ENCODE measurements at regions not wholly inside any gene's neighbourhood (a gene's known extent, or its start where the extent isn't known, plus 50 kb on each side); places are given as distances from the start of the nearest gene placed in this dataset.

DNA sequence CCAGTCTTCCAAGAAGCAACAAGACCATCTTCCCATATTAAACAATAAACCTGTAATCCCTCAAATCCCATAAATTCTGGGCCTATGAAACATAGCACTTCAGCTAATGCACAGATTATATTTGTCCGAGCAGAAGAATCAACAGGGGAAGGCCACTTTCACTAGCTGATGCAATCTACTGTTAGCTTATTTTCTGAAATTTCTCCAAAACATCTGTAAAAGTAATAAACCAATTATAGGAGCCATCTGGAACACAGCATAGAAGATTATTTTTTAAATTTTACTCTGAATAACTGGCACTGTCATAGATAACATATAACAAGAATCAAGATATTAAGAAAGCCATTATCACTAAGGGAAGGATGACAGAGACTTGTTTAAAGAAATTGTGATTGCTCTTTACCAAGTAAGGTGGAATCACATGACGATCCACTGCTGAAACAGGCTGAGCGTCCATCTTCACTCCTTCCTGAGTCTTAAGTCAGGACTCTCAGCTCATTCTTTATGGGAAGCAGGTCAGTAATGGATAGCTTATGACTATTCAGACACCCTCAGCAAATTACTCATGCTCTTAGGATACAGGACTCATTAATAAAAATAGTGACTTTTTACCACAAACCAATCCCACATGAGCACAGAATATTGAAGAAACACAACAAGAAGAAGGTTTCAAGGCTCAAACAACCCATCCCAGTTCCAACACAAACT is 719.5 kb downstream of the XPNPEP1 start:
- H3K9me3 ChIP-seq (ENCODE audit: control insufficient read depth in 2 of 2, insufficient read depth in 1 of 2, low read depth in 1 of 2, low read length in 1 of 2), result no peaks in the 10 kb centered on the region
- H3K4me3 ChIP-seq (ENCODE audit: low read depth in 1 of 2, low read length in 2 of 2), result no peak overlapping the region
- no peaks in the 10 kb centered on the region for H3K4me1 ChIP-seq (ENCODE audit: control insufficient read depth in 2 of 2, insufficient read depth in 2 of 2, low read length in 1 of 2)
- WGBS, 2 donors, result 74 to 81% methylated on average over 3 of the region's 3 CpGs
- no peaks in the 10 kb centered on the region for H3K27me3 ChIP-seq (ENCODE audit: control insufficient read depth in 1 of 2, insufficient read depth in 2 of 2, low read length in 2 of 2)
- H3K27ac ChIP-seq (ENCODE audit: low read depth in 2 of 2, low read length in 1 of 2), result no peak overlapping the region
- no peaks in the 10 kb centered on the region for H3K36me3 ChIP-seq (ENCODE audit: control insufficient read depth in 2 of 2, insufficient read depth in 2 of 2, low read length in 1 of 2)

DNA sequence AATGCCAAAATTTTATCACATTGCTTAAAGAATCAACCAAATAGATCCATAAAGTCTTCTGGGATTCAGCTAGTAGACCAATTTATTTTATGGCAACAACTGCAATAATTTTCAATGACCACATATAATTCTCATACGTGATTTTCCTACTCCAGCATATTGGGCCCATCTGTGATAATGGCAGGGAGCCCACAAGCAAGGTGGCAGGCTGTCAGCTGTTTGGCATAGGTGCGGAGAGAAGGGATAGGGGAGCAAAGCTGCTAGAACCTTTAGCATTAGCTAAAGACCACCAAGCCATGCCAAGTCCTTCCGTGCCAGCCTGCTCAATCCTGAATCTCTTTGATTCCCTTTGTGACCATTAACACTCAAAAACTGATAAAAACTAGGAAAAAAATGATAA is 721.2 kb downstream of the XPNPEP1 start:
- H3K9me3 ChIP-seq (ENCODE audit: control insufficient read depth in 2 of 2, insufficient read depth in 1 of 2, low read depth in 1 of 2, low read length in 1 of 2), result no peaks in the 10 kb centered on the region
- H3K27me3 ChIP-seq (ENCODE audit: control insufficient read depth in 1 of 2, insufficient read depth in 2 of 2, low read length in 2 of 2), result no peaks in the 10 kb centered on the region
- no peaks in the 10 kb centered on the region for H3K4me1 ChIP-seq (ENCODE audit: control insufficient read depth in 2 of 2, insufficient read depth in 2 of 2, low read length in 1 of 2)
- no peaks in the 10 kb centered on the region for H3K36me3 ChIP-seq (ENCODE audit: control insufficient read depth in 2 of 2, insufficient read depth in 2 of 2, low read length in 1 of 2)
- H3K27ac ChIP-seq (ENCODE audit: low read depth in 2 of 2, low read length in 1 of 2), result no peak overlapping the region
- H3K4me3 ChIP-seq (ENCODE audit: low read depth in 1 of 2, low read length in 2 of 2), result no peak overlapping the region
- WGBS, 2 donors, result 76 to 84% methylated on average over 3 of the region's 3 CpGs

DNA sequence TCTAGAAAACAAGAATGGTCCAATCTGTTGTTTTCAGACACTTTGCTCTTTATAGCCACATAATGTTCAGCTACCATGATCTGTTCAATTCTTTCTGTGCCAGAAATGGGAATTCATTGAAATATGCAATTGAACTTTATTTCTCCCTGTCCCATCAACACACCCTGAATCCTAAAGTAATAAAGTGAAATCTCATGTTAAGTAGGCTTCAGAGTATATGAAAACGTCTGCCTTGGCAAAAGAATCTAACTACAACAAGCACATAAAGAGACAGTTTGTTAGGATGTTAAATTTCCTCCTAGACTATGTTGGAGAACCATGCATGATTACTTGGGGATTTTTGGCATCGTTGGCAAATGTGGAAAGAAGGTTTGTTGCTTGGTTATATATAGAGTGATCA is 722.7 kb downstream of the XPNPEP1 start:
- no peaks in the 10 kb centered on the region for H3K4me1 ChIP-seq (ENCODE audit: control insufficient read depth in 2 of 2, insufficient read depth in 2 of 2, low read length in 1 of 2)
- H3K36me3 ChIP-seq (ENCODE audit: control insufficient read depth in 2 of 2, insufficient read depth in 2 of 2, low read length in 1 of 2), result no peaks in the 10 kb centered on the region
- no peaks in the 10 kb centered on the region for H3K27me3 ChIP-seq (ENCODE audit: control insufficient read depth in 1 of 2, insufficient read depth in 2 of 2, low read length in 2 of 2)
- 45% methylated on average over 2 of the region's 2 CpGs for WGBS, 2 donors
- H3K4me3 ChIP-seq (ENCODE audit: low read depth in 1 of 2, low read length in 2 of 2), result no peak overlapping the region
- H3K9me3 ChIP-seq (ENCODE audit: control insufficient read depth in 2 of 2, insufficient read depth in 1 of 2, low read depth in 1 of 2, low read length in 1 of 2), result no peaks in the 10 kb centered on the region
- no peak overlapping the region for H3K27ac ChIP-seq (ENCODE audit: low read depth in 2 of 2, low read length in 1 of 2)

DNA sequence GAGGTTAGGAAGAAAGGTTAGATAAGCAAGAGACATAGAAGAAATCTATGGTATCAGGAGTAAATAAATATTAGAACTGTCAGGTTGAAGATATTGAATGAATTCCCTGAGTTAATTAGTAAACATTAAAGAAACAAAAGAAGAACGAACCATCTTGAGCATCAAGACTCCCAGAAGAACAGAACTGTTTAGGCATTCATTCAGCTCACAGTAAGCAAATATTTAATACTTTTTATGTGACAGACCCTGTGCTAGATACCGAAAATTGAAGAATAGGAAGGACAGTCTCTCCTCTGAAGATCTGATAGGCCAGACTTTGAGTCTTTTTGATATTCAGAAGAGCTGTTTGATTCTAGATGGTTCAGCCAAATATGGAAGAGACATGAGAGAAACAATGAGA is 731.5 kb downstream of the XPNPEP1 start:
- WGBS, 2 donors, result 50 to 58% methylated on average over 2 of the region's 2 CpGs
- Histone ChIP-seq H3K4me3 (ENCODE audit: low read depth in 1 of 2, low read length in 2 of 2) (no peak overlapping the region), H3K9me3 (ENCODE audit: control insufficient read depth in 2 of 2, insufficient read depth in 1 of 2, low read depth in 1 of 2, low read length in 1 of 2) (peaks cover 4 to 8% of the 10 kb centered on the region in 2 donors), H3K27me3 (ENCODE audit: control insufficient read depth in 1 of 2, insufficient read depth in 2 of 2, low read length in 2 of 2) (no peaks in the 10 kb centered on the region), H3K36me3 (ENCODE audit: control insufficient read depth in 2 of 2, insufficient read depth in 2 of 2, low read length in 1 of 2) (no peaks in the 10 kb centered on the region), H3K27ac (ENCODE audit: low read depth in 2 of 2, low read length in 1 of 2) (no peak overlapping the region), H3K4me1 (ENCODE audit: control insufficient read depth in 2 of 2, insufficient read depth in 2 of 2, low read length in 1 of 2) (no peaks in the 10 kb centered on the region)

DNA sequence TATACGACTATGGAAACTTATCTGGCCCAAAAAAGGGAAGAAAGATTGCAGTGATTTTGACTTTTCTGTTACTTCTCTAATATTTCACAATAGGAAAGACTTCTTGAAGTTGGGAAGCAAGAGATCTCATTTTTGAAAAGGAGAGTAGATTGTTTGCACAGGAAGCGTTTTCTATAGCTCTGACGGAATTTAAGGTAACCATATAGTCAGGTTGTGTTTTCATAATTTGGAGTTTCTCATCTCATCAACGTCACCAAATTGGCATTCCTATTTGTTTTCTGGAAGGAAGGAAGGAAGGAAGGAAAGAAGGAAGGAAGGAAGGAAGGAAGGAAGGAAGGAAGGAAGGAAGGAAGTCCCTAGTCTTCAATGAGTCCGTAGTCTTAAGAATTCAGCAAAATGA is 732.0 kb downstream of the XPNPEP1 start:
- H3K36me3 ChIP-seq (ENCODE audit: control insufficient read depth in 2 of 2, insufficient read depth in 2 of 2, low read length in 1 of 2), result no peaks in the 10 kb centered on the region
- H3K27me3 ChIP-seq (ENCODE audit: control insufficient read depth in 1 of 2, insufficient read depth in 2 of 2, low read length in 2 of 2), result no peaks in the 10 kb centered on the region
- no peak overlapping the region for H3K4me3 ChIP-seq (ENCODE audit: low read depth in 1 of 2, low read length in 2 of 2)
- no peaks in the 10 kb centered on the region for H3K4me1 ChIP-seq (ENCODE audit: control insufficient read depth in 2 of 2, insufficient read depth in 2 of 2, low read length in 1 of 2)
- peaks cover 8 to 11% of the 10 kb centered on the region in 2 donors for H3K9me3 ChIP-seq (ENCODE audit: control insufficient read depth in 2 of 2, insufficient read depth in 1 of 2, low read depth in 1 of 2, low read length in 1 of 2)
- no peak overlapping the region for H3K27ac ChIP-seq (ENCODE audit: low read depth in 2 of 2, low read length in 1 of 2)
- 74 to 75% methylated on average over 5 of the region's 5 CpGs for WGBS, 2 donors

DNA sequence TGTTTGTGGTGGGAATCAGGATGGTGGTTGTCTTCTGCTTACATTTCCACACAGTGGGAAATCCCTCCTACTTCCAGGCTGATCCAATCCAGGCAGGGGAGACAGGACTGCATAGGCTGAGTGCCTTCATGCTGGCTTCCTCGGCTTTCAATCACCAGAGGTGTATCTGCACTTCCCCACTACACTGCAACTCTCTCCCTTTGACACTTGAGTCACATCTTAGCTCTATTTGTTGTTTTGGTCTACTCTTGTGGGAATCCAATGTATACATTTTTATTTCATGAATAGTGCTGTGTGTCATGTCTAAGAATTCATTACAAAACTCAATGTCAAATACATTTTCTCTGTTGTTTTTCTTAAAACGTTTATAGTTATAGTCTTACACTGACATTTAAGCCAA is 735.6 kb downstream of the XPNPEP1 start:
- Histone ChIP-seq H3K4me3 (ENCODE audit: low read depth in 1 of 2, low read length in 2 of 2) (no peak overlapping the region), H3K27me3 (ENCODE audit: control insufficient read depth in 1 of 2, insufficient read depth in 2 of 2, low read length in 2 of 2) (no peaks in the 10 kb centered on the region), H3K27ac (ENCODE audit: low read depth in 2 of 2, low read length in 1 of 2) (no peak overlapping the region), H3K9me3 (ENCODE audit: control insufficient read depth in 2 of 2, insufficient read depth in 1 of 2, low read depth in 1 of 2, low read length in 1 of 2) (peaks cover 8 to 11% of the 10 kb centered on the region in 2 donors), H3K36me3 (ENCODE audit: control insufficient read depth in 2 of 2, insufficient read depth in 2 of 2, low read length in 1 of 2) (no peaks in the 10 kb centered on the region), H3K4me1 (ENCODE audit: control insufficient read depth in 2 of 2, insufficient read depth in 2 of 2, low read length in 1 of 2) (no peaks in the 10 kb centered on the region)
- WGBS, 2 donors, result 14 to 27% methylated on average over 2 of the region's 2 CpGs

DNA sequence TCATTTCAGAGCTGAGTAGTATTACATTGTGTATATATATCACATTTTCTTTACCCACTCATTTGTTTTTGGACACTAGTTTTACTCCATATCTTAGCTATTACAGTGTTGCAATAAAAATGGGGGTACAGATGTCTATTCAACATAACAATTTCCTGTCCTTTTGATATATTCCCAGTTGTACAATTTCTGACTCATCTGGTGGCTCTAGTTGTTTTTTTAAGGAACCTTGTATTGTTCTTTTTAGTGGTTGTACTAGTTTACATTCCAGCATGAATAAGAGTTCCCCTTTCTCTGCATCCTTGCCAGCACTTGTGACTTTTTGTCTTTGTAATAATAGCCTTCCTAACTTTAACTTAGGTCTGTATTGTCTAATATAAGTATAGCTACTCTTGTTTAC is 739.9 kb downstream of the XPNPEP1 start:
- Histone ChIP-seq H3K4me3 (ENCODE audit: low read depth in 1 of 2, low read length in 2 of 2) (no peak overlapping the region), H3K27ac (ENCODE audit: low read depth in 2 of 2, low read length in 1 of 2) (no peak overlapping the region), H3K36me3 (ENCODE audit: control insufficient read depth in 2 of 2, insufficient read depth in 2 of 2, low read length in 1 of 2) (no peaks in the 10 kb centered on the region), H3K4me1 (ENCODE audit: control insufficient read depth in 2 of 2, insufficient read depth in 2 of 2, low read length in 1 of 2) (no peaks in the 10 kb centered on the region), H3K27me3 (ENCODE audit: control insufficient read depth in 1 of 2, insufficient read depth in 2 of 2, low read length in 2 of 2) (no peaks in the 10 kb centered on the region), H3K9me3 (ENCODE audit: control insufficient read depth in 2 of 2, insufficient read depth in 1 of 2, low read depth in 1 of 2, low read length in 1 of 2) (peaks cover 8 to 11% of the 10 kb centered on the region in 2 donors)

DNA sequence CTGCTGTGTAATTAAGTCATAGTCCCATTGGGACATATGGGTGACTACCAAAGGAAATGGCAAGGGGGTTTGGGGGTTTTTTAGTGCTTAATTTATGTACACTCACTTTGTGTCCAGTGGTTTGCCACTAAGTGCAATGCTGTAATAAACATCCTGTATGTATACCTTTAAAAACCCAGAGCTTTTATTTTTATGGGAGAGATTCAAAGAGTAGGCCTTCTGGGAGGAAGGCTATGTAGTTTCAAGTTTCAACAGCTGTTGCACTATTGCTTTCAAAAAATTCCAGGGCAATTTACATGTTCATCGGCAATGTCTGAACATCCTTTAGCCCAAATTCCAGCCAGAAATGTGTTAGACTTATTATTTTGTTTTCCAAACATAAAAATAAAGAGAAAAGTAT is 744.7 kb downstream of the XPNPEP1 start:
- Histone ChIP-seq H3K4me1 (ENCODE audit: control insufficient read depth in 2 of 2, insufficient read depth in 2 of 2, low read length in 1 of 2) (no peaks in the 10 kb centered on the region), H3K4me3 (ENCODE audit: low read depth in 1 of 2, low read length in 2 of 2) (no peak overlapping the region), H3K36me3 (ENCODE audit: control insufficient read depth in 2 of 2, insufficient read depth in 2 of 2, low read length in 1 of 2) (no peaks in the 10 kb centered on the region), H3K27ac (ENCODE audit: low read depth in 2 of 2, low read length in 1 of 2) (no peak overlapping the region), H3K9me3 (ENCODE audit: control insufficient read depth in 2 of 2, insufficient read depth in 1 of 2, low read depth in 1 of 2, low read length in 1 of 2) (no peaks in the 10 kb centered on the region), H3K27me3 (ENCODE audit: control insufficient read depth in 1 of 2, insufficient read depth in 2 of 2, low read length in 2 of 2) (no peaks in the 10 kb centered on the region)
- 69 to 86% methylated on average over 1 of the region's 1 CpG for WGBS, 2 donors

DNA sequence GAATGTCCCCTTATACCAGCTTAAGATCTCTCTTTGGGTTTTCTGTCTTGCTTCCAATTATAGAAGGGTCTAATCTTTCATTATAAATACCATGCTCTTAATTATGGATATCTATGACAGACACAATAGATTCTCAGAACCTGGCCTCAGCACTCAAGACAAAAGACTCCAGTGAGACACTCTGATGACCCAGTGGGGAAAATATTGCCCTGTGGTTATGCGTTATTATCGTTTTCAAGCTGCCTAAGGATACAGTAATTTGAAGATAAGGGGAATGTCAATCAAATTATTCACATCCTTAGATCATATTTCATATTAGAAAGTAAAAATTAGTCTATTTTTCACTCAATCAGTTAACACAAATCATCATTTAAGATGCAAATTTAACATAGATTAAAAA is 748.8 kb downstream of the XPNPEP1 start:
- H3K27me3 ChIP-seq (ENCODE audit: control insufficient read depth in 1 of 2, insufficient read depth in 2 of 2, low read length in 2 of 2), result no peaks in the 10 kb centered on the region
- H3K4me1 ChIP-seq (ENCODE audit: control insufficient read depth in 2 of 2, insufficient read depth in 2 of 2, low read length in 1 of 2), result no peaks in the 10 kb centered on the region
- no peak overlapping the region for H3K27ac ChIP-seq (ENCODE audit: low read depth in 2 of 2, low read length in 1 of 2)
- H3K36me3 ChIP-seq (ENCODE audit: control insufficient read depth in 2 of 2, insufficient read depth in 2 of 2, low read length in 1 of 2), result no peaks in the 10 kb centered on the region
- H3K4me3 ChIP-seq (ENCODE audit: low read depth in 1 of 2, low read length in 2 of 2), result no peak overlapping the region
- WGBS, 2 donors, result 77 to 87% methylated on average over 2 of the region's 2 CpGs
- no peaks in the 10 kb centered on the region for H3K9me3 ChIP-seq (ENCODE audit: control insufficient read depth in 2 of 2, insufficient read depth in 1 of 2, low read depth in 1 of 2, low read length in 1 of 2)

DNA sequence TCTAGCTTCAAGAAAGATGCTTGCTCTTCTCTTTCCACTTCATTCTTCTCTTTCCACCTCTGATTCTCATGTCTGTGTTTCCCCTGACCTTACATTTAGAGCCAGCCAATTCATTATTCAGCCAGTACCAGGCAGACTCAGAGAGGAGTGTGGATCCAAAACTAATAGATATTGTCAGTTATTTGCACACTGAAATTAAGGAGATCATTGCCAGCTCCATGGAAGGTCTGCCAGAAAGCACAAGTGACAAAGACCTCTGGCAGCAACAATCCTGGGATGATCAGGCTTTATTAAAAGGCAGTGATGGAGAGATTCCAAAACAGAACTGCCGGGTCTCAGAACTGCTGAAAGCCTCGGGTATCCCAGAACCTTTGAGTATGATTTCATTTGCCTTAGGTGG is 749.4 kb downstream of the XPNPEP1 start:
- Histone ChIP-seq H3K36me3 (ENCODE audit: control insufficient read depth in 2 of 2, insufficient read depth in 2 of 2, low read length in 1 of 2) (no peaks in the 10 kb centered on the region), H3K27me3 (ENCODE audit: control insufficient read depth in 1 of 2, insufficient read depth in 2 of 2, low read length in 2 of 2) (no peaks in the 10 kb centered on the region), H3K27ac (ENCODE audit: low read depth in 2 of 2, low read length in 1 of 2) (no peak overlapping the region), H3K4me3 (ENCODE audit: low read depth in 1 of 2, low read length in 2 of 2) (no peak overlapping the region), H3K9me3 (ENCODE audit: control insufficient read depth in 2 of 2, insufficient read depth in 1 of 2, low read depth in 1 of 2, low read length in 1 of 2) (no peaks in the 10 kb centered on the region), H3K4me1 (ENCODE audit: control insufficient read depth in 2 of 2, insufficient read depth in 2 of 2, low read length in 1 of 2) (no peaks in the 10 kb centered on the region)
- WGBS, 2 donors, result 26 to 38% methylated on average over 2 of the region's 2 CpGs
